ENCODE measurements at regions not wholly inside any gene's neighbourhood (a gene's known extent, or its start where the extent isn't known, plus 50 kb on each side); places are given as distances from the start of the nearest gene placed in this dataset.

GRCh38 chr3:99253963-99254355, 352.5 kb upstream of the DCBLD2 start:
- no peak for TF ChIP-seq CTCF (IDR thresholded peaks at IDR 0.05; ENCODE audit: insufficient read depth, low read depth, low read length, missing control alignments)
- DNase-seq (ENCODE audit: low read depth): no peak
- H3K4me3 ChIP-seq (ENCODE audit: low read depth, low read length): no peak overlapping the region

DNA sequence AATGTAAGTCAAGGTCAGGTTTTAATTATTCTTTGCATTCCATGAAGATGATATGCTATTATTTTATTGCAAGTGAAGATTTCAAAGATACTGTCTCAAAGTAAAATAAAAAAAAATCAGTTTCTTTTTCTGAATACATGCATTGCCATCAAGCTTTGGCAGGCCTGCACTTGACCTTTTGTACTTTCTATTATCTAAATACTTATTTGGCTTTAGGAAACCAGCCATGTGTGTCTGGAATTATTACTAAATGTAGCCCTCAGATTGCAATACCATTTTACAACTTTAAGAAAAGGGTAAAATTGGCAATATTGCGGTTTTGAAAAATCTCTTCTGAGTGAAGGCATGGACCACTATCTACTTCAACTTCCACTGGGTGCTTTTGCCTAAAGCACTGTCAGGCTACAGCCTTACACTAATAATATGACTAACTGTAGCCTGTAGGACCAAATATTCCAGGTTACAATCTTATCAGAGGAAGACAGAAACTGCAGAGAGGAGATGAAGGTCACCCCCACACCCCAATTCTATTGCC, 349.4 kb upstream of the DCBLD2 start:
- DNase-seq (ENCODE audit: low read depth): no peak
- no peak overlapping the region for H3K4me3 ChIP-seq (ENCODE audit: low read depth, low read length)
- TF ChIP-seq CTCF (IDR thresholded peaks at IDR 0.05; ENCODE audit: insufficient read depth, low read depth, low read length, missing control alignments): no peak

DNA sequence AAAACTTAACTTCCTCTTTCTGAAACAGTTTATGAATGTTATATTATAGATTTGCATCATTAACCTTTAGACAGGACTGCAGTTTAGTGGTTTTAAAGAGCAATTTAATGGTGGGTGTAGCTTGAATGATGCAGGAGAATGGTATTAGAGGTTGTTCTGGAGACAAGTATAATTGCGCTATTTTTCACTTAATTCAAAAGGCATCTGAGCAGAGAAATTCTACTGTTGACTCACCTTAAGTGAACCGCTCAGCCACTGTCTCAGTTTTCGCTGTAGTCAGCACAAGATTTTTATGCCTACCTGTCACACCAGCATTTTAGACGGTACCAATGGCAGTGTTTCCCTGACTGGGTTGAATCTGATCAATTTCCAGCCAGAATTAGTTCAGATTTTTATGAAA, 348.8 kb upstream of the DCBLD2 start:
- TF ChIP-seq CTCF (IDR thresholded peaks at IDR 0.05; ENCODE audit: insufficient read depth, low read depth, low read length, missing control alignments): no peak
- H3K4me3 ChIP-seq (ENCODE audit: low read depth, low read length): no peak overlapping the region
- no peak for DNase-seq (ENCODE audit: low read depth)

- H3K4me3 ChIP-seq (ENCODE audit: low read depth, low read length): no peak overlapping the region
- TF ChIP-seq CTCF (IDR thresholded peaks at IDR 0.05; ENCODE audit: insufficient read depth, low read depth, low read length, missing control alignments): no peak
- DNase-seq (ENCODE audit: low read depth): no peak
Measured at GRCh38 chr3:99249627-99250026, 348.1 kb upstream of the DCBLD2 start.

GRCh38 chr3:99248913-99249312, 347.4 kb upstream of the DCBLD2 start:
- no peak for DNase-seq (ENCODE audit: low read depth)

GRCh38 chr3:99248130-99248529, 346.6 kb upstream of the DCBLD2 start:
- DNase-seq (ENCODE audit: low read depth): no peak
- H3K4me3 ChIP-seq (ENCODE audit: low read depth, low read length): no peak overlapping the region
- no peak for TF ChIP-seq CTCF (IDR thresholded peaks at IDR 0.05; ENCODE audit: insufficient read depth, low read depth, low read length, missing control alignments)

More at GRCh38 chr3:99248913-99249312, 347.4 kb upstream of the DCBLD2 start:
- no peak overlapping the region for H3K4me3 ChIP-seq (ENCODE audit: low read depth, low read length)
- no peak for TF ChIP-seq CTCF (IDR thresholded peaks at IDR 0.05; ENCODE audit: insufficient read depth, low read depth, low read length, missing control alignments)

- no peak overlapping the region for H3K4me3 ChIP-seq (ENCODE audit: low read depth, low read length)
- DNase-seq (ENCODE audit: low read depth): no peak
- TF ChIP-seq CTCF (IDR thresholded peaks at IDR 0.05; ENCODE audit: insufficient read depth, low read depth, low read length, missing control alignments): no peak
Measured at GRCh38 chr3:99246010-99246654, 344.6 kb upstream of the DCBLD2 start.

Data from GM12865 (cell line).